ENCODE measurements at regions not wholly inside any gene's neighbourhood (a gene's known extent, or its start where the extent isn't known, plus 50 kb on each side); places are given as distances from the start of the nearest gene placed in this dataset.

DNA sequence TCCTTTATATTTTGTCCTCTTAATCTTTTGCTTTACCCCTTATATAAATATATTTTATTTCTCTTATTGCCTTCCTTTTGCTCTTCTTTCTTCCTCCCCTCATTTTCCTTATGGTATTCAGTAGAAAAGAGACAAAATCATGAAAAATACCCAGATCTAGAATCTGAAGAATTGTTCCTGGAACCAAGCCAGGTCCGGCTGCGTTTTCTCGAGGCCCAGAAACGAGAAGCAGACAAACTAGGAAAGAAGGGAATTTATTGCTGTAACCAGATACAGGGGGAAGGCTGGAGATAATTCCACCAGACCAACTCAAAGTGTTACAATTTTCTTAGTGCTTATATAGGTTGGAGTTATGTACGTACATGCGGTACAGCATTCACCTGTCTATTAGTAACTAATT is 328.7 kb downstream of the GABRG1 start:
- peak in 1 of 3 donors; percentile 7 for DNase-seq (ENCODE audit: low read depth in 3 of 3, low spot score in 2 of 3)

- DNase-seq (ENCODE audit: low read depth in 3 of 3, low spot score in 2 of 3), result no peak
These were observed 345.3 kb downstream of the GABRG1 start for GRCh38 chr4:45778514-45778913.

- DNase-seq (ENCODE audit: low read depth in 3 of 3, low spot score in 2 of 3), result no peak
These were observed 347.7 kb downstream of the GABRG1 start for GRCh38 chr4:45776146-45776545.

DNA sequence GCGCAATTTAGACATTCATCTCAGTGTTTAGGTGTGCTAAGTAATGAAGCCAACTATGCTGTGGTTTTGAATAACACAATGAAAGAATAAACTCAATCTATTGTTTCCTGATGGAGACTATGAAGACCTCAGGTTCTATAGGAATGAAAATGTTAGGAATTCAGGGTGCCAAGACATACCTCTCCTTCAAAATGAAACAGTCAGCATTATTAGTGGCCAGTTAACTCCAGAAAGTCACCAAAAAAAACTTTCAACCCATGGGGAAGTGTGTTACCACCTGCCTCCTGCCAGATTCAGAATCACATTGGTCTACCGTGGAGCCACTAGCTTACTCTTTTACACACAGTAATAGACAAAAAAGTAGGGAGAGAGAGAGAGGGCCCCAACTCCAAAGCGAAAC is 352.9 kb downstream of the GABRG1 start:
- no peak for DNase-seq (ENCODE audit: low read depth in 3 of 3, low spot score in 2 of 3)

DNA sequence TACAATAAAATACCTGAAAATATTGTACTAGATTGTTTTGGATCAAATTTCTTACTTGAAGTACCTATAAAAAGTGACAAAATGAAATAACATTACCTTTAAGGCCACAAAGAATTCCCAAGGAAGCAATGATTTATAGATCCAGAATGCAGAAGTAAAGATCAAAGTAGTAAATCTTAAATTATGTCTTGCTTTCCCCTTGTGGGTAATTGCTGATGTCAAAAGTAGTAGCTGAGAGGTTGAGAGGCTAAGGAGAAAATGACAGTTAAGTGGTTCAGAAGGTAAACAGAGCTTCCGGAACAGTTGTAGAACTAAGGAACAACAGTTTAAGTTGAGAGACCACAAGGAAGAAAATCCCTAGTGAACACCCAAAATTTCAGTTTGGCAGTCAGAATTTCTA is 358.3 kb downstream of the GABRG1 start:
- DNase-seq (ENCODE audit: low read depth in 3 of 3, low spot score in 2 of 3), result no peak

- no peak for DNase-seq (ENCODE audit: low read depth in 3 of 3, low spot score in 2 of 3)
These were observed 371.9 kb downstream of the GABRG1 start for GRCh38 chr4:45751877-45752530.

GRCh38 chr4:45750721-45751120 is 373.1 kb downstream of the GABRG1 start:
- no peak for DNase-seq (ENCODE audit: low read depth in 3 of 3, low spot score in 2 of 3)

DNA sequence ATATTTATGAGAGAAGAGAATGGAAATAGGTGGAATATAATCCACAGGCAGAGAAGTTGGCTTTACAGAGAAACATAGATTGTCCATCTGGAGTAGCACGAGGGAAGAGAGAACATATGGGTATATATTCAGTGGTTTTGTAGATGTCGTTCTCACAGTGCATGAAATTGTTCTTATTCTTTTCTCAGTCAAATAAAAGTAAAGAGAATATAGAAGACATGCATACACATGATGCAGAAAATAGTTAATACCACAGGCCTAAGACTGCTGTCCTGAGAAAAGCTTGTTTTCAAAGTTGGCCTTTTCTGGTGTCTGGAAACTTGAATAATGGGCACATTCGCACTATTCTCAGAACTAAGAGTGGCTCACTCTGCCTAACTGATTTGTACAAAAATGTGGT is 378.1 kb downstream of the GABRG1 start:
- no peak for DNase-seq (ENCODE audit: low read depth in 3 of 3, low spot score in 2 of 3)

DNA sequence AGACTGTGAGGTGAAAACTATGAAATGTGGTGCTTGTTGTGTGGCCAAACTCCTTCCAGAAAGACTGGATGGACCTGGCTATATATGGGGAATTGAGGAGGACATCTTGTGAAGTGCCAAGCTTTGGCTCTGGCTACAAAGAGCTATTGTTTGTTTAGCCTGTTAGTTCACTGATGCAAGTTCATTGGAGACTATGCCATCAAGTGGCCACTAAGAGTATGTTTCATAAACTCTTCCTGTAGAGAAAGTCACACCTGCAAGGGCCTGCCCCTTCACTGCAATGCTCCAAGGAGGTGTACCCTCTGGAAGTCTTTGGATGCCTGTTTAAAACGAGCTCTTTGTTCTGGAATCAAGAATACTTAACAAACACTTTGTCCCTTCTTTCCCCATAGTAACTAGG is 382.0 kb downstream of the GABRG1 start:
- DNase-seq (ENCODE audit: low read depth in 3 of 3, low spot score in 2 of 3), result no peak

DNA sequence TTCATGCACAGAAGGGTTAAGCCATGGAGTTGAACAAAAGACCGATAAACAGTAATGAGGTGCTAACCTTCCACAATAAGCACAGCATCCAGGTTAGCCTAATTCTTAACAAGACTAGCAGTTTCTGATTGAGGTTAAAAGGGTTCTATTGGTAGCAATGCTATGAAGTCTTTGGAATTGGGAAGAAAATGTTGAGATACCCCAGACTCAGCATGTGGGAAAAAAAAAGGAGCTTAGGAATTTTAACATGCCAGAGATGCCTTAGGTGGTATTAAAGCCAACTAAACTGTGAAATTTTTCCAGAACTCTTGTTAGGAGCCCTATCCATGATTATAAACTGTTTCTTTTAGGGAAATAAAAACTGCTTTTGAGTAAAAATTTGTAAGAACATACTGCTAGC is 391.7 kb downstream of the GABRG1 start:
- DNase-seq (ENCODE audit: low read depth in 3 of 3, low spot score in 2 of 3), result no peak

DNA sequence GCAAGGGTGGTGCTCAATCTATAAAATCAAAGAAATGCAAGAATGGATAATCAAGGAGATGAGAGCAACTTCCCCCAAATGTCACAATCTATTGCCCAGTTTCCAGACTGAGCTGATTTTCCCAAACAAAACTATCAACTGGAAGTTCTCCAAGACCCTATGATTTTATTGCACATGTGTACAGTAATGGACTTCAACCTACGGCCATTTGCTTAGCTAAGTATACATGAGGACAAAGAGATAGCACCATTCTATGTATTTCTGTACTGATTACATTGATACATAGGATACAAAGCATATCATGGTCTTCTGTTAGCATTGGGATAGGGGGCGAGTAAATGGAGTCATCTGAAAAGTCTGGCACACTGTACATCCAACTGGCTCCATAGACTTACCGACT is 407.8 kb downstream of the GABRG1 start:
- DNase-seq (ENCODE audit: low read depth in 3 of 3, low spot score in 2 of 3), result no peak

DNA sequence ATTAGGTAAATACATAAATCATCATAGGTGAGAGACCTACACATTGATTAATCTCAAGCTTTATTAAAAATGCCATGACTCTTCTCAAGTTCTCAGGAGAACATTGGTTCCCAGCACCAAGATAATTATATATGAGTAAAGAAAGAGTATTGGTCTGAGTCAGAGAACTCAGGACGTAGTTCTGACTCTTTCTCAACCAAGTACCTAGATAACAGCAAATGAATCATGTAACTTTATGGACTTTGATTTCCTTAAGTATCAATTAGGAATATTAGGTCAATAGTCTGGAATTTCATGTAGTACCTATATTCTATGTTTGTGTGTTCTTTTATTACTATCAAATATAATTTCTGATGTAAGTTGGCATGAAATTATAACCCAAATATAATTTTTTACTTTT is 409.9 kb downstream of the GABRG1 start:
- DNase-seq (ENCODE audit: low read depth in 3 of 3, low spot score in 2 of 3), result no peak

DNA sequence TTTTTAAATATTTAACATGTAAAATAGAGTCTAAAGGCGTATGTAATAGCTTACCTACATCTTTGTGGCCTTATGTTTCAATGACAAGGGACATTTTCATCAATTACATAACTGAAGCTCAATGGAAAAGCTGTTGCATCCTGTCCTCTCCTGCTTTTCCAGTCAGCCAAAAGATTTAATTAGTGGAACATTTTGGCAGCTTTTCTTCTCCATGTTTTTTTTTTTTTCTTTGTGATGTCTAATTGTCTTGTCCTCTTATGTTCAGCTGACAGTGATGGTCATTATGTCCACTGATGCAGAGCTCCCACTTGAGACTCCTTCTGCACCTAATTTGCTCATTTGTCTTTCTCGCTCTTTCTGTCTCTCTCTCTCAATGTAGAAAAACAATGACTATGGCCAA is 422.2 kb downstream of the GABRG1 start:
- no peak for DNase-seq (ENCODE audit: low read depth in 3 of 3, low spot score in 2 of 3)

GRCh38 chr4:45693746-45694145 is 430.1 kb downstream of the GABRG1 start:
- DNase-seq (ENCODE audit: low read depth in 3 of 3, low spot score in 2 of 3), result no peak

DNA sequence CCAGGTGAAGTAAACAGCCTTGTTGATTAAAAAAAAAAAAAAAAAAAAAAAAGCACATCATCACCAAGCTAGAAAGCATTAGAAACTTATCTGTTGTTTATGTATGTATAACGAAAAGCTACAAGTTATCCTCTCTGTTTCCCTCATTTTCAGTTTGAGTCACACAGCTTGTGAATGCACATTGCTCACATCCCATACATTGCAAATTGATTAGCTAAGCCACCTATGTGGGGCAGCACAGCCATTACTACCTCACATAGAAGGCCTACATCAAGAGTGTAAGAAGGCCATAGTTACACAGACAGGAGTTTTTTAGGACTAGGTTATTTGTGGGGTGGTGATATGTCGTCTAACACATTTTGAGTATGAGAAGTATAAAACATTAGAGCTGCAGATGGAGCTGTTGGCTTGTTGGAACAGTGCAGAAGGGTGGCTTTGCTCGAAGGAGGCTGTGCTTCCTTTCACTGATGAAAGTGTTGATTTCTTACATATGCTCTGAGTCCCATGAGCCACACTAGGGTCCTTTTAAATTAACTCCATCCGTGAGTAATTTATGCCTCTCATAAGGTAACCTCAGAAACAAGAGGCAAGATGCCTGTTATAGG is 431.6 kb downstream of the GABRG1 start:
- DNase-seq (ENCODE audit: low read depth in 3 of 3, low spot score in 2 of 3), result no peak

- DNase-seq (ENCODE audit: low read depth in 3 of 3, low spot score in 2 of 3), result no peak
These were observed 435.5 kb downstream of the GABRG1 start for GRCh38 chr4:45688341-45688740.

GRCh38 chr4:45679411-45679810 is 444.4 kb downstream of the GABRG1 start:
- DNase-seq (ENCODE audit: low read depth in 3 of 3, low spot score in 2 of 3), result no peak

- DNase-seq (ENCODE audit: low read depth in 3 of 3, low spot score in 2 of 3), result no peak
These were observed 455.7 kb downstream of the GABRG1 start for GRCh38 chr4:45668128-45668527.

DNA sequence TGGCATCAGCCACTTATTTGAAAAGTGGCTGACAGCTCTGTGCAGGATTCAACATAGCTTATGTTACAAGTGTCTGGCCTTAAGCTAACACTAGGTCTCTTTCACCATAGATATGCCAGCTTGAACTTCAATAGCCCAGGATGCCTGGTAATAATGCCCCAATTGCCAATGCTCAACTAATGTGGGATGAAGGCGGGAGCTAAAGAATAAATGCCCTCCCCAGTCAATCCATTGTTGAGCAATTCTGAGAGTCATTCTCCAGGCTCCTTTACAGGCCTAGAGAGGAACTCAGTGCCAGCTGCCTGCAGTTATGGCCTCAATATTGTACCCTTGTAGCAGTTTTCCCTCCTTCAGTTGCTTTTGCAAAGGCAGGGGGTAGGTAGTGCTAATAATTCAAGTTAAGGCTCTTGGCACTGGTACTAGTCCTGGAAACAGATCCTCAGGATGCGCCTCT is 460.2 kb downstream of the GABRG1 start:
- no peak for DNase-seq (ENCODE audit: low read depth in 3 of 3, low spot score in 2 of 3)

GRCh38 chr4:45663003-45663402 is 460.9 kb downstream of the GABRG1 start:
- DNase-seq (ENCODE audit: low read depth in 3 of 3, low spot score in 2 of 3), result peak; percentile 16 to 25 (median 23)

GRCh38 chr4:45661893-45662292 is 462.0 kb downstream of the GABRG1 start:
- DNase-seq (ENCODE audit: low read depth in 3 of 3, low spot score in 2 of 3), result no peak

- no peak for DNase-seq (ENCODE audit: low read depth in 3 of 3, low spot score in 2 of 3)
These were observed 473.3 kb downstream of the GABRG1 start for GRCh38 chr4:45650545-45650944.

DNA sequence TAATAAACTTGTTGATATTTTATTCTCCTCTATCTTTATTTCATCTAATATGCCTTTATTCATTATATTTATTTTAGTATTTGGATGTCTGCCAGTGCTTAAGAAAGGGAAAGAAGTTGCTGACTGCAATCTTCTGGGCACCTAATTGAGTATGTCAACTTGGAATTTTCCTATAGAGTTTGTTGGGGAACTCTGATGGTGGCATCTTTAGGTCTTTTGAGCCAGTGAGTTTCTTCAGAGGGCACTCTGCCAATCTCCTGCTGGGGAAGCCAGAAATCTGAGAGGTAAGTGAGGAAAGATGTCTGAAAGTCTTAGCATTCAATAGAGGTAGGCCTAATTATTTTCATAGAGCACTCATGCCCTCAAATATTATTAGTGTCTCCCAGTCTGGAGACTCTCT is 475.0 kb downstream of the GABRG1 start:
- no peak for DNase-seq (ENCODE audit: low read depth in 3 of 3, low spot score in 2 of 3)
